Hepatocyte (in vitro differentiated cells): ENCODE measurements at regions not wholly inside any gene's neighbourhood (a gene's known extent, or its start where the extent isn't known, plus 50 kb on each side); places are given as distances from the start of the nearest gene placed in this dataset.

ENCODE experiments used
- DNase-seq: peaks from one replicate; pipeline ENCODE4 v3.0.0-alpha.2; 2016; ENCODE audit warnings: low spot score
- H2AFZ ChIP-seq: fragments of 200-600 bp; sonication (generic); 2 replicates; pipeline ENCODE4 v1.6.0; 2016; ENCODE audit warnings: antibody characterized with exemption, mild to moderate bottlenecking
- H3K27ac ChIP-seq: fragments of 200-600 bp; sonication (generic); 2 replicates; pipeline ENCODE4 v1.5.1; 2016; ENCODE audit warnings: mild to moderate bottlenecking
- H3K27me3 ChIP-seq: fragments of 200-600 bp; sonication (generic); 2 replicates; pipeline ENCODE4 v1.6.1; 2016
- H3K36me3 ChIP-seq: fragments of 200-600 bp; sonication (generic); replicated peaks from 2 replicates; pipeline ENCODE4 v1.5.1; 2016; ENCODE audit warnings: low read depth; ENCODE audit not compliant: insufficient read depth
- H3K4me1 ChIP-seq: fragments of 200-600 bp; sonication (generic); 2 replicates; pipeline ENCODE4 v1.5.1; 2016; ENCODE audit warnings: mild to moderate bottlenecking, moderate library complexity; ENCODE audit not compliant: insufficient read depth
- H3K4me2 ChIP-seq: fragments of 200-600 bp; sonication (generic); 2 replicates; pipeline ENCODE4 v1.6.0; 2016
- H3K4me3 ChIP-seq: fragments of 200-600 bp; sonication (generic); 2 replicates; pipeline ENCODE4 v1.5.1; 2016; ENCODE audit warnings: mild to moderate bottlenecking
- H3K79me2 ChIP-seq: fragments of 200-600 bp; sonication (generic); 2 replicates; pipeline ENCODE4 v1.6.0; 2017; ENCODE audit warnings: mild to moderate bottlenecking
- H3K9me2 ChIP-seq: fragments of 200-600 bp; sonication (generic); replicated peaks from 2 replicates; pipeline ENCODE4 v1.6.0; 2017; ENCODE audit warnings: mild to moderate bottlenecking; ENCODE audit not compliant: insufficient read depth
- H3K9me3 ChIP-seq: fragments of 200-600 bp; sonication (generic); 2 replicates; pipeline ENCODE4 v1.5.1; 2016; ENCODE audit warnings: low read depth, mild to moderate bottlenecking
- H4K20me1 ChIP-seq: fragments of 200-600 bp; sonication (generic); 2 replicates; pipeline ENCODE4 v1.6.0; 2016; ENCODE audit warnings: mild to moderate bottlenecking; ENCODE audit not compliant: insufficient read depth, poor library complexity, severe bottlenecking
- EZH2 ChIP-seq: fragments of 200-600 bp; sonication (generic); IDR thresholded peaks from 2 replicates; pipeline ENCODE4 v1.6.1; 2016; ENCODE audit warnings: antibody characterized with exemption, mild to moderate bottlenecking, borderline replicate concordance
- EZH2phosphoT487 ChIP-seq: fragments of 200-600 bp; sonication (generic); IDR thresholded peaks from one replicate; pipeline ENCODE4 v1.6.1; 2018; ENCODE audit warnings: antibody characterized with exemption, mild to moderate bottlenecking, low read depth, moderate library complexity; ENCODE audit not compliant: unreplicated experiment, severe bottlenecking
- WGBS: methylation state at CpG from one replicate; pipeline ENCODE4 v1.1.6; 2016; ENCODE audit warnings: low lambda C conversion rate; ENCODE audit errors: missing lambda C conversion rate; 5-methylcytosine and 5-hydroxymethylcytosine counted together
- TF ChIP-seq, protein P1 (sequence below): fragments of 200-600 bp; sonication (generic); IDR thresholded peaks from 2 replicates; pipeline ENCODE4 v1.5.1; 2016; ENCODE audit warnings: antibody characterized with exemption, mild to moderate bottlenecking; ENCODE audit not compliant: poor library complexity

DNA sequence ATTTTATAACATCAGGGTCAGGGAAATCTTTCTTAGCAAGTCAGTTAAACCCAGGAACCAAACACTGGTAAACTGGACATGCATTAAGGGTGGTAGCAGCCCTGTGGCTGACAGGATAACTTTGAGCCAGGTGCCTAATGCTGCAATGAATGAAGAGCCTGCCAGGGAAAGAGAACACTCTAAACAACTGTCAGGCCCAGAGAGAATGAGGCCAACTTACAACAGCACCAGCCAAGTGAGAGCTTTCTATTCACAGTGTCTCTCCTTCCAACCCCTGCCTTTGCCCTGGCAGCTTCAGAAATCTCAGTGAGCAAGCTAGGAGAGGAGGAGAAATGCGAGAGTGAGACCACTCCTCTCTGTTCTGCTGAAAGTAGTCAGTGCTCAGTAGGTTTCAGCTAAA lies 50.4 kb upstream of the ATP2C1 start:
- DNase-seq, result peak; percentile 5
- Histone ChIP-seq H4K20me1 (no peaks in the 10 kb centered on the region), H3K4me3 (no peak overlapping the region), H3K36me3 (no peaks in the 10 kb centered on the region), H3K9me3 (no peaks in the 10 kb centered on the region), H2AFZ (no peak overlapping the region), H3K4me1 (no peaks in the 10 kb centered on the region), H3K4me2 (no peak overlapping the region), H3K27me3 (no peaks in the 10 kb centered on the region), H3K79me2 (no peaks in the 10 kb centered on the region), H3K9me2 (no peaks in the 10 kb centered on the region), H3K27ac (no peak overlapping the region)
- 89% methylated on average over 1 of the region's 1 CpG for whole genome bisulfite sequencing
- TF ChIP-seq EZH2phosphoT487, result no peak
- TF ChIP-seq, protein P1, sequence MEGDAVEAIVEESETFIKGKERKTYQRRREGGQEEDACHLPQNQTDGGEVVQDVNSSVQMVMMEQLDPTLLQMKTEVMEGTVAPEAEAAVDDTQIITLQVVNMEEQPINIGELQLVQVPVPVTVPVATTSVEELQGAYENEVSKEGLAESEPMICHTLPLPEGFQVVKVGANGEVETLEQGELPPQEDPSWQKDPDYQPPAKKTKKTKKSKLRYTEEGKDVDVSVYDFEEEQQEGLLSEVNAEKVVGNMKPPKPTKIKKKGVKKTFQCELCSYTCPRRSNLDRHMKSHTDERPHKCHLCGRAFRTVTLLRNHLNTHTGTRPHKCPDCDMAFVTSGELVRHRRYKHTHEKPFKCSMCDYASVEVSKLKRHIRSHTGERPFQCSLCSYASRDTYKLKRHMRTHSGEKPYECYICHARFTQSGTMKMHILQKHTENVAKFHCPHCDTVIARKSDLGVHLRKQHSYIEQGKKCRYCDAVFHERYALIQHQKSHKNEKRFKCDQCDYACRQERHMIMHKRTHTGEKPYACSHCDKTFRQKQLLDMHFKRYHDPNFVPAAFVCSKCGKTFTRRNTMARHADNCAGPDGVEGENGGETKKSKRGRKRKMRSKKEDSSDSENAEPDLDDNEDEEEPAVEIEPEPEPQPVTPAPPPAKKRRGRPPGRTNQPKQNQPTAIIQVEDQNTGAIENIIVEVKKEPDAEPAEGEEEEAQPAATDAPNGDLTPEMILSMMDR, result no peak
- TF ChIP-seq EZH2, result no peak
